ENCODE measurements at regions not wholly inside any gene's neighbourhood (a gene's known extent, or its start where the extent isn't known, plus 50 kb on each side); places are given as distances from the start of the nearest gene placed in this dataset.
"Not testable (repeated sequence)": the region's sequence is repeated elsewhere in the genome, so short reads cannot be mapped to it uniquely, and the experiment has no call there.

DNA sequence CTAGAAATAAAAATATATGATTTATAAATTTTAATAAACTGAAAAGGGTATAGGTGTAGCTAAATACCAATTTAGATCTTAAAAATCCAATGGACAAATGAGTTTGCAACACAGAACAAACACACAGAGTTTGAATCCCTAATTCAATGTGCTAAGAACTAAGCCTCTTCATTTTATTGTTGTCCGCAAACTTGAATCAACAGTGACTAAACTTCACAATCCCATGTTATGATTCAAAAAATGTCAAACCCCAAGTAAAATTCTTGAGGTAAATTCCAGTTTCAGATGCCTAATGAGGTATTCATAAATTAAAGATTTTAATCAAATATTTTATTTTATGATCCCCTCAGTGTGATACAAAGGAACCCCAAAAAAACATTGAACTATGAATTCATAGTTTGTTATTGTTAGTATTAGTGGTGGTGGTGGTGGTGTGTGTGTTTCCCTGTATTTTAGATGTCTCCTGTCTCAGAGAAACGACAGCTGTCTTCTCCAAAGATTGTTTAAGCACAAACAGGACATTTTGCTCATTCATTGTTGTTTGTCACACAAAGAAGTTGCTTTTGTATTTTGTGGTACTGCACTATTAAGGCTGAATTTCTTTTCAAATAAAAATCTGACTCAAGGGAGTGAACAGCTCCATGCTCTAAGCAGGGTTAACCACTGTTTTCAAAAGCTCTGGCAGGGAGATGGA, 259.8 kb downstream of the OSR1 start:
- DNase-seq, result no peak

DNA sequence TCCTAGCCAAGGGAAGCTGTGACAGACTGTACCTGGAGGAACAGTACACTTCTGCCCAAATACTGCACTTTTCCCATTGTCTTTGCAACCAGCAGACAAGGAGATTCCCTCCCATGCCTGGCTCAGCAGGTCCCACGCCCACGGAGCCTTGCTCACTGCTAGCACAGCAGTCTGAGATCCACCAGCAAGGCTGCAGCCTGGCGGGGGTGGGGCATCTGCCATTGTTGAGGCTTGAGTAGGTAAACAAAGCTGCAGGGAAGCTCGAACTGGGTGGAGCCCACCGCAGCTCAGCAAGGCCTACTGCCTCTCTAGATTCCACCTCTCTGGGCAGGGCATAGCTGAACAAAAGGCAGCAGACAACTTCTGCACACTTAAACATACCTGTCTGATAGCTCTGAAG, 268.9 kb downstream of the OSR1 start:
- DNase-seq, result not testable (repeated sequence)

DNA sequence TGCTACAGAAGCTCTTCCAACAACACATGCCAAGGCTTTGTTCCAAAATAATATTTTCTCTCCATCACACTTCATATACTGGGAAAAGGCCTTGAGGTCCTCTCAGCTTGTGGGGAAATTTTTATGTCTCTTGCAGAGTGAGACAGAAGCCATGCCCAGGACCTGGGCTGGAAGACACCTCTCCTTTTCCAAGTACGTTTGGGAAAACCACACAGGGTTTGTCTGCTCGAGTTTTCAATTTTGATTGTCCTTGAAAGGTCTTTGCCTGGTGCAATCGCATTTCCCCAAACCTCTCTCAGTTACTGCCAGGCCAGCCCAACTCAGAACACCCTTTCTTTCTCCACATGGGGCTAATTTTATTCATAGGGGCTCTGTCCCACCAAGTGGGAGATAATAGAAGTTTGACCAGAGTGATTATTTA, 272.2 kb downstream of the OSR1 start:
- no peak for DNase-seq

DNA sequence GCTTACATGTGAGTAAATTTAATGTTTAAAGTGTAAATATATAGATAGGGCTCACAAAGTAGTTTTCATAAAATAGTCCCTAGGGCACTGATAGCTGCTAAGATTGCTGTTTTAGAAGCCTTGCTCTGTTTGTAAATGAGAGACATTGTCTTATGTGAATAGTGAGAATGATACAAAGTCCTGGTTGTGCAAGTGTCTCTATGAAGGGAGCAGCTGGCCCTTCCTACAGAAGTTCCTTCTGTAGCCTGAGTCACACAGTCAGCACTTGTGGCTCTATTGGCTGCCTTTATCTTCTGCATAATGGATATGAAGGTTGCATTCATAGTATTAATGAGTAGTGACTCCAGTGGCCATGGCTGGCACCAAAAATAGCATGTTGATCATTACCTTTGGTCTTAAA, 279.7 kb downstream of the OSR1 start:
- no peak for DNase-seq

DNA sequence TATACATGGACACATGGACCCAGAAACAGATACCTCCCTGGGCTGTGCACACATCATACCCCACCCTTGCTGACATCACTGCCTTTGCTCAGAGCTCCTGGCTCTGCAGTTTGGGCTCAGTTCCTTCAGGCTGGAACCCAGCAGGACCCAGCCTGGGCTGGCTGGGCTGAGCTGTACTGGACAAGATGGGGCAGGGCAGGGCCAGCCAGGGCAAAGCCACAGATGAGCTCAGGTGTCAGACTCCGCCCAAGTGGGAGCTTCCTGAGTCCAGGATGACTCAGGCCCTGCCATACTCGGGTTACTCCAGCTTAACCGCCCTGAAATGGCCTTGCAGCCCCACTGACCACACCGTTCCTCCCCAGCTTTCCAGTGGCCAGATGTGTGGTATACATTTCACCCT, 284.9 kb downstream of the OSR1 start:
- DNase-seq, result no peak

DNA sequence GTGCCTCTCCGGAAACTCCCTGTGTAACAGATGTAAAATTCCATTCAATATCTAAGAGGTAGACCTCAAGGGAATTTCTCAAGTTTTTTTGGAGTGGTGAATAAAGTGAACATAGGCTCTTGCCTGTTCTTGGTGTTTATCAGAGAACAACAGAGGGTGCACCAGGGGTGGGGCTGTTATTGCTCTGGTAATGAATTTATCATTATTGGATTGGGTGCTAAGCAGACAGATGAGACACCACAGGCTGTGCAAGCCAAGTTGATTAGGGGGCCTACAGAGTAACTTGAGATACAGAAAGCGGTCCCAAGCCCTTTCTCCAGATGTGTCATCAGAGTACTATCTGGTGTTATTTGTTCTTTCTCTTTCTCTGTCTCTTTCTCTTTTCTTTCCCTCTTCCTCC, 286.3 kb downstream of the OSR1 start:
- DNase-seq, result no peak

DNA sequence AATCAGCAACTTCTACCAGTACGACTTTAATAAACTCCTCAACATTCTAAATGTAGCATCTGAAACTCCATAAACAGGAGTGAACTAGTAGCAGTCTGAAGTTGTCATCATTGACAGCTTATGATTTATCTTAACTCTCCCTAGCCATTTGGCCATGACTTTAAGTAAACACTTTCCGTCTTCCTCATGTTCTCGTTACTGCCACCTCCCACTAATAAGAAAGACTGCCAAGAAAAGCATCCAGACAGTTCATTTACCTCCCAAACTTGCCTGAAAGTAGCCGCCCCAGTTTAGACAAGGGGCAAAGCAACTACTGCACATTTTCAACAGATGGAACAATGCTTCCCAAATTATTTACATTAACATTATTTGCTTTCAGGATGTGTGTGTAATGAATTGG, 287.5 kb downstream of the OSR1 start:
- no peak for DNase-seq

DNA sequence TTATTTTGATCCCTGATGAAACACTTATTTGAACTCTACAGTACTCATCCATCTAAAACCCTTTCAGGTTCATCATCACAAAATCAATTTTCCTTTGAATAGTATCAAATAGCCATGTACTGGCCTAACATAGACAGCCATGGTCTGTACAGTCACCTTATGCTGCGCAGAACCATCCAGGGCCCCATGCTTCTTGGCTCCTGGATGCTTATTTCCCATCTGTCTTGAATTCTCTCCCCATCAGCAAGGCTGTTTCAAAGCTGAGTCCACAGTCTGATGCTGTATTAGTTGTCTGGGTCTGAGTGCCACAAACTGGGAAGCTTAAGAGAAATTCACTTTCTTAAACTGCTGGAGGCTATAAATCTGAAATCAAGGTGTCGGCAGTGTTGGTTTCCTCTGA, 290.2 kb downstream of the OSR1 start:
- DNase-seq, result no peak

DNA sequence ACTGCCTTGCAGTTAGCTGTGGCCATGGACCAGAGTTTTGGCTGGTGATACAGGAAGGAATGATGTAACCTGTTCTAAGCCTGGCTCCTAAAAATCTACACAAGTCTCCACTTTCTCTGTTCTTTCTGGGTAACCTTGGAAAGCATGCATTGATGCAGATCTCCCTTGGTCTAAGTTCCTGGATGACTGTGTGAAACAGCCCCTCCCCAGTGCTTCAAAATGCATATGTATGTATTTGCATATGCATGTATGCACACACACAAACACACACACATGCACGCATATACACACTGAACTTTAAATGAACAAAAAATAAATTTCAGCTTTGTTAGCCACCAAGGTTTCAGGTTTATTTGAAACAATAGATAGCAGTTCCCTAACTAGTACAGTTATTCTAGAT, 296.1 kb downstream of the OSR1 start:
- DNase-seq, result no peak

DNA sequence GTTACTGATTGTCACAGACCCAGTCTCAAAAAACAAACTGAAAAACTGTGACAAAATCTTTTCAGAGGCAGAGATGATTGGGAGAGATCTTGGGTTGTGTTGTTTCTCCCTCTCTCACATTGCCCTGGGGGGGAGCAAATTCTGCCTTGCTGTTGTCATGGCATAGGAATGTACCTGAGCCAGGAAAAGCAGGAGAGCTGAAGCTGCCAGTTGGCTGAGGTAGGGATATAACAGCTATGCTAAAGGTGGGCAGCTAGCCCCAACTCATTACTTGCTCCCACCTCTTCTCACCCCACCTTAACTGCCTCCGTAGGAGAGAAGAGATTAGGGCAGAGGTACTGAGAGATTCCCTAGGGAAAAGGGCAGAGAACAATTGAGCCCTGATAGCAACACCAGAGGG, 299.3 kb downstream of the OSR1 start:
- no peak for DNase-seq

DNA sequence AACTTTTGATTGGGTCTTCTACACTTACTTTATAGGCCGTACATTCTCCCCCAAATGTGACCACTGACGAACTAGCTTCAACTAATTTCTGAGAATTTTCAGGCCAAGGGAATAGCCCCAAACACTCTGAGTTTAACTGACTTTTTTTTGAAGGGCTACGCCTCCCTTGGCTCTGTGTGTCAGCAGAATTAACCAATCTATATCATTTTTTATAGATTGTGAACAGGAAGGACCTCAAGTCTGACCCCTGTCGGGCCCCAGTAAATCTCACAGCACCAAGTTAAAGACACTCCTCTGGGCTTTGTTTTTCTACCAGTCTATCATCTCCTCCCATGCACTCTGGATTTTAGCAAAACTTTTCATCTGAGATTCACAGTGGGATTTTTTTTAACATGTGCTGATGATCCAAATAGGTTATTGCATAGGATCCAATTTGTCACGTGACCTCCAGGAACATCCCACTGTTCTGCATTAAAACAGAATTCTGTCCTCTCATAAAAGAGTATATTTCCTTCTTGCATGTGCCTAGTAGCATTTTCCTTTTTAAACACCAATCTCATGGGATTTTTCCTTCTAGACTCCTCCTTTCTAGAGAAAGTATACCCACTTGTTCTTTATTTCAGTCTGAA, 307.1 kb downstream of the OSR1 start:
- no peak for DNase-seq

DNA sequence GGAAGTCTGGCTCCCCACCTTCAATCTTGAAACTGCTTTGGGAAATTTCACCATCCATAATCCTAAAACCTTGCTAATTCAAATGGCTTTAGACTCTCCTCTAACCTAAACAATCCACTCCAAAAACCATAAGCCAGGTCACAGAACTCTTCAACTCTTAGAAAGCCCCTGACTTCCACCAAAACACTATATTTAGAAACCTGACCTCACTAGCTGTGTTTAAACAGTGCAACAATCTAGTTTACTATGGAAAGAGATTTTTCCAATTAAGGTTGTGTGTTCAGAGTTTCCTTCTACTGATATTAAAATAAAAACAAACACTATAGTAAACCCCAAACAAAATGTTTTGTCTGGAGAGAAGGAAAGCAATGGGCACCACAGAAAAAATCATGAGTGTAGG, 308.1 kb downstream of the OSR1 start:
- no peak for DNase-seq

DNA sequence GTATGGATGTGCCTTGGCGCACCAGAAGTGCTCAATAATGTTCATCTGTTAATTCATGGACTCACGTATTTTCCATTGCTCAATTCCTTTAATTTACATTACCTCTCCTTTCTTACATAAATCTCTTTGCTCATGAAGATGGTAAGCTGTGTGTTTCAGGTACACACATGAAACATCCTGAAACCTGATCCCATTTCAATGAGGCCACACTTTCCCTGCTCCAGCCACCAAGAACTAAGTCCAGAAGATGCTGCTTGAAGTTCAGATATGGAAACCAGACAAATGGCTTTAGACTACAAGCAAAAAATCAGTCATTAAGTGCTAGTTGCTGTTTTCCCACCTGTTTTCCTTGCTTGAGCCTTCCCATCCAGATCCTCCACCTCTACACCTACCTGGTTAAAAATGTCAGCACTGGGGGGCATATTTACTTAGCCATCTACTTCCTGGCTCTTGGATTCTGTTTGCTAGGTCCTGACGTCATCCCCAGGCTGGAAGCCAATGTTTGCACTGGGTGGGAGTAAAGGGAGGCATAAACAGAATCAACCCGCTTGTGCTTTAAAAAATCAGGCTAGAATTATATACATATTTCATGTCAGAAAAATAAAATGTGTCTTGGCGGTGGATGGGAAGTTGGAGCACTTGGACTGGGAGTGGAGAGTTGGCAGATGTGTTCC, 309.7 kb downstream of the OSR1 start:
- DNase-seq, result peak; percentile 54

DNA sequence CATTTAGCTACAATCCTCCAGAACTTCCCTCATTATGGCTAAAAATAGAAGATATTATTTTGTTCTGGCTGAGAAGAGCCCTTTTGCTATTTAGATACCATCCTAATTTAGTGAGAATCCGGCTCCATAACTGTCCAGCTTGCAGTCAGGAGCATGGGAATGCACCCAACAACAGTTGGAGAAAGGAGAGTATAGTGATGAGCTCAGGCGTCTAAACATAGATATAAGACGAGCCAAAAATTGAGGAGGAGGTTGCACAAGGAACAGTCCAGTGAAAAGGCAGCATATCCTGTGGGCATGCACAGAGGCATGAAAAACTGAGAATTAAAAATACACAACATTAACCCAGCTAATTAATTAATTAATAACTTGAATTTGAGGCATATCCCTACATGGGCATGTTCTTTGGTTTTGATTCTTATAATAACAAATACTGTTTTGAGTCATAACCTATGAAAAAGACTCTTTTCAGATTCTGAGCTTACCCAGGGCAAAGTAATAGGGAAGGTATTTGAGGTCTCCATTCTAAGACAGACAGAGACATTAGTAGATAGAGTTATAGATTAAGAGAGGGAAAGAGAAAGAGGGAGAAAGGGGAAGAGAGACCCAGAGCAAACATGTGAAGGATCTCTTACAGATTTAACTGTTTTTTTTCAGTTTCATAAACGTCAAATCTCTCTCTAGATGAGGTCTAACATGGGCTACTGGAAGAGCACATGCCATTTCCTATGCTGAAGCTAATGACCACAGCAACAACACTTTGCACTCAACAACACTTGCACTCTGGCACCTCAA, 311.2 kb downstream of the OSR1 start:
- no peak for DNase-seq

DNA sequence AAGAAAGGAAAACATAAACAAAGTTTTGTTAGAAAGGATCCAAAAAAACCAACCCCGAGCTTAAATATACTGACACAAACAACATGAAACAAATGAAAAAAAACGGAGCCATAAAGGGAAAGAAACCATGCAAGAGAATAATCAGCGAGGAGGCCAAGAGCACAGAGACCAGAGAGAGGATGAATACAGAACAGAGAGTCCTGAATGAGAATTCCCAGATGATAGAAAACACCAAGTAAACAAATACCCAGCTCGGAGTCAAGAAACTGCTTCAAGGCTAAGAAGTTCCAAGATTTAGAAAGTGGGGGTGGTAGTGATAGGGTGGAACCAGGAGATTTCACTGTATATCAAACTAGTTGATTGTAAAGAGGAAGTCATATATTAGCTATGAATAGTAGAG, 313.3 kb downstream of the OSR1 start:
- no peak for DNase-seq

DNA sequence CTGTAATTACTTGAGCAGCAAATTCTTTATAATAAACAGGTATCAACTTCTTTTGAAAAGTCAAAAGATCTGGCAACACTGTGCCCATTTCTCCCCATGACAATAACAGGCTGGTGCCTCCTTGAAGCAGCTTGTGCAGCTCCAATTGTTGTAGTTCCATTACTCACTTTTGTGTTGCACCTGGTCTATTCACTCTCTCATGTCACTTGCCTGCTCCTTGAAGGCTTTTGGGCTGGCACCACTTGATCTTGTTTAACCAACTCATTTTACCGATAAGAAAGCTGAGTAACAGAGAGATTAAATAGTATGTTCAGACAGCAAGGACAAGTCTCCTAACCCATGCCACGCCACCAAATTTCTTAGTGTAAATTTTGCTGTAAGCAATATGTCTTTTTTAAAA, 314.5 kb downstream of the OSR1 start:
- DNase-seq, result no peak

DNA sequence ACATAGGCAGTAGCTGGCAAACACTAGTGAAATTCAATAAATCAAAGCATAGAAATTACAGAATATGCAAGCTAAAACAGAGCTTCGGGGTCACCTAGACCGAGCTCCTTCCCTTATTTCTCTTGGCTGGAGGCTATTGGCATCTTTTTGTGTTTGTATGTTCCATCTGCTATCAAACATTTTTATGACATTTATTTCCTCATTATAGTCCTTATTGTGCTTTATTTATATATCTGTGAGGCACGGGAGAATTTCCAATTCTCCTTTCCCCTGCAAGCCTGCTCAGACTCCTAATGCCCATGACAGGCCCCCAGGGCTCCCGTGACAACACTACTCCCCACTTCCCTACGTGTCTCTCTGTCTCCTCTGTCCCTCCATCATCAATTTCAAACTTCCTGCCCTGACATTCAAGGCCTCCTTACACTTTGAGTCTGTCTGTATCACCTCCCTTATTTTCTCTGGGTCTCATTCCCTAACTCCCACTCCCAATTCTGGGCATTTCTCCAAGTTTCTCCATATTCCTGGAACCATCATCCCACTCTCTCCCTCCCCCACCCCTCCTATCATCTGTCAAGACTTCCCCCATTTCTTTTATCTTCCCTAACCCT, 316.9 kb downstream of the OSR1 start:
- no peak for DNase-seq

DNA sequence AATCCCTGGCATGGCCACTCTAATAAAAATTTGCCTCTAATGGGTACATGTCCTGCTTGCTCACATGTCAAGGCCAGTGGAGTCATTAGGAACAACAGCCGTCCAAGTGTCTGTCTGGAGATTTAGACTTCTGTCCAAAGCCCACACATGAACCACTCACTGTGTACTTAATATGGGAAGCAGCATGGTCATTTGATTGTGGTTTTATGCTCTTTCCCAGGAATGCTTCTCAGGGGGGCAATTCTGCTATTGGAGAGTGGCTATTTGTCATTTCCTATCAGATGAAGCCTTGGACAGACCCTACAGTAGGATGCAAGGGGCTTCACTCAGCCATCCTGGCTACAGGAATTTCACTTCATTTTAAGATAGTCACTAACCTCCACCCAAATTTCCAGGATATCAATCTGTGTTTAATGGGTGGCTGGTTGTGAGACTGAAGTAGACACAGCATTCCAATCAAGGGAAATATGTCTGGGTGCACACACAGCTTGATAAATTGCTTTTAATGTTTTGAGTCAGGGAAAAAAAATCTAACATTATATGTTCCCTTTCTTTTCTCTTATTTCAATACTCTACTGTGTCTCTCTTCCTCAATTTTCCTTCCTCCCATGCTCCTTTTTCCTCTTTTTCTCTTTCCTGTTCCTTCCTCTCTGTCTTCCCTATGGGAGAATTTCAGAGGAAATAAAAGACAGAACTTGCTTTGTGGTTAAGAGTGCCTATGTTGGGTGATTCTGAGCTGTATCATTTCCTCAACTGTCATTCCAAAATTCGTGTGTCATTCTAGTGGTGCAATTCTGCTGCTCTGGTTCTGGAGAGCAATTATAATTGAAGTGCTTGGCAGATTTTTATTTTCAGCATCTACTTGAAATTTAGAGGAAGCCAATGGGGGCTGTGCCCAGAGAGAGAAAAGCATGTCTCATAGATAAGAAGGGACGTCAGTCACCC, 320.1 kb downstream of the OSR1 start:
- no peak for DNase-seq

DNA sequence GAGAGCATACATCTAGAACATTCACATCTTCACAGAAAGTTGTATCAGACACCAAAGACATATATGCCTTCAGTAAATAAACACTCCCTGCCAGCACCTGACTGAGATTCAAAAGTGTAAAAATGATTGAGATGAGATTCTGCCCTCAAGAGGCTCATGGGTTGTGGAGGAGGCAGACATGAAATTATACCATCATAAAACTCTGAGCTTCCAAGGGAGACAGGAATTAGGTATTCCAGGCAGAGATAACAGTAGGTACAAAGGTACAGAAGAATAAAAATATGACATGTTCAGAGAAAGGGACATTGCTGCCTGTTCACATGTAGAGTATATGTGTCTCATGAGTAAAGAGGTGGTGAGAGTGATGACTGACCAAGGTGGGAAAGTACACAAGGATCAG, 322.3 kb downstream of the OSR1 start:
- no peak for DNase-seq

DNA sequence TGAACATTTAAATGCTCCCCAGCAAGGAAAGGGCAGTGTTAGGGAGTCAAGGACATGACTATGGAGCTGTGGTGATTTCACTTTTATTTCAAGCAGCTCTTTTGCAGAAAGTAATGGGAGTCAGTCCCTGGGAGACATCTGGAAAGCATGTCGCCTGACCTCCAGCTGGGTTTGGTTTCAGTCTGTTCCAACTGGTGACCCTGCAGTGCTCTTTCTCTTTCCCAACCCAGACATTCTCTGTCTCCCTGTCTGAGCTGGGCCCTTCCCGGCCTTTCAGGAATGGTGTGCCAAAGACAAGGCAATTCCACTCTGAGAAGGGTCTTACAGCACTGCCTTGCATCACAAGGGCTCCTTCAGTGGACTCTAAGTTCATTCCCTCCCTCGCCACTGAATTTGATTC, 323.2 kb downstream of the OSR1 start:
- DNase-seq, result no peak

DNA sequence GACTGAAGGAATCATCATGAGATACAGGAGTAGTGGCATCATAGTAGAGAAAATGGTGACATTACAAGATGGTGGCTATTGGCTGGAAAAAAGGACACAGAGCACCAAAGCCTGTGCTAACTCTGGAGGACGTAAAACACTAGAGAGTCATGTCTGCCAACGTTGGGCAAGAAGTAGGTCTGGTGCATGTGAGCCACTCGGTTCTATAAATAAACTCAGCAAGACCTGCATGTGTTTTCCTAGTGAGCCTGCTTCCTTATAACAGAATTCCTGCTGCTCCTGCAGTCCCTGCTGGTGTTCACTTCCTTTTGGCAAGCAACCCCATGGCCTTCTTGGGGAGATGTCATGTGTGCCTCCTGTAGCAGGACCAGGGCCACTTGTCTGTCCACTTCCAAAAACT, 325.2 kb downstream of the OSR1 start:
- no peak for DNase-seq

DNA sequence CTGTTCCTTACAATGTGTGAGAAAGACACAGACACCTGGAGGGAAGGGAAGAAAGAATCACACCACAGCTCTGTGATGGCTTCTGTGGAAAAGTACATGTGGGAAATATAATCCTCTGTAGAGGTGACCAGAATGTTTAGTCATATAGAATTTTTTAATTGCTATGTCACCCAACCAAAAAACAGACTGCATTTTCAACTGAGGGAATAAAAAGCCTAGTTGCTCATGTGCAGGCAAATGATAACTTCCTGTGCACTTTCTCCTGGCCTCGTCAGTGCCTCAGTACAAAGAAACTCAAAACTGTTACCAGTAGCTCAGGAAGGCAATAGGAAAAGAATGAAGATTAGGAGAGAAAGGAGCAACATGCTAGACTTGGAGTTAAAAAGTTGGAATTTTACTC, 326.8 kb downstream of the OSR1 start:
- DNase-seq, result no peak
